HepG2 (cell line): ENCODE measurements at regions not wholly inside any gene's neighbourhood (a gene's known extent, or its start where the extent isn't known, plus 50 kb on each side); places are given as distances from the start of the nearest gene placed in this dataset.

Experiments used
- AGO1 ChIP-seq: fragments of 200-400 bp; formaldehyde crosslinking; IDR thresholded peaks from 2 replicates; pipeline ENCODE4 v1.6.1; 2017; ENCODE audit warnings: mild to moderate bottlenecking, low read depth, low read length, moderate library complexity; ENCODE audit not compliant: poor library complexity, severe bottlenecking
- REPIN1 ChIP-seq: sonication (generic); formaldehyde crosslinking; IDR thresholded peaks from 2 replicates; pipeline ENCODE4 v1.8.0; 2022; ENCODE audit warnings: missing genetic modification reagents, low read depth, mild to moderate bottlenecking, borderline replicate concordance
- RFXAP ChIP-seq: sonication (generic); formaldehyde crosslinking; IDR thresholded peaks from 2 replicates; pipeline ENCODE4 v1.4.0; 2020; ENCODE audit warnings: missing genetic modification reagents, borderline replicate concordance
- SMARCC2 ChIP-seq: fragments of 450-650 bp; IDR thresholded peaks from 2 replicates; pipeline ENCODE4 v1.6.1; 2017; ENCODE audit warnings: antibody characterized with exemption, mild to moderate bottlenecking
- ZNF703 ChIP-seq: sonication (generic); formaldehyde crosslinking; IDR thresholded peaks from 2 replicates; pipeline ENCODE4 v1.5.1; 2020; ENCODE audit warnings: missing genetic modification reagents, mild to moderate bottlenecking, moderate library complexity, borderline replicate concordance
- TF ChIP-seq, protein P1 (sequence below): IDR thresholded peaks from 2 replicates; pipeline ENCODE4 v1.6.1; 2018; ENCODE audit warnings: missing genetic modification reagents, mild to moderate bottlenecking, missing compliant biosample characterization
- TF ChIP-seq, protein P2 (sequence below), 2 experiments: fragments of 450-650 bp in 1 of 2; sonication (generic) in 1 of 2; formaldehyde crosslinking; IDR thresholded peaks; 2 replicates each; pipeline versions ENCODE4 v1.5.0 to v1.8.0; 2020 to 2022; ENCODE audit warnings: mild to moderate bottlenecking in 1 of 2, missing genetic modification reagents in 1 of 2
- TF ChIP-seq, protein P3 (sequence below): sonication (generic); formaldehyde crosslinking; IDR thresholded peaks from 2 replicates; pipeline ENCODE4 v1.5.0; 2020; ENCODE audit warnings: mild to moderate bottlenecking, missing genetic modification reagents, moderate library complexity

DNA sequence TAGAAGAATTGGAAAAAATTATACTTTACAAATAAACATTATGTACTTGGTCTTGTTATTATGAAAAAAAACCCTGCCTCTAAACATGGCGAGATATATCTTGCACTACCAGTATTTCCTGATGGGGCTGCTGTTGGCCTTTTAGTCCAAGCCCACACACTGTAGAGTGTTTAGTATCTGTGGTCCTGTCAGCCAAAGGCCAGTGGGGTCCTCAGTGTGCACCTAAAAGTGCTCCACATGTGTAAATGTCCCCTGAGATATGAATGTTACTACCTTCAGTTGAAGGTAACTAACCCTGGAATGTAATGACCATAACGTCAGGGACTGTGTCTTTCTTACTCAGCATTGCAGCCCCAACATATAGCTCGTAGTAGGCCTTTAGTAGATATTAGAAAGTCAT is 71.1 kb upstream of the HK2 start (continued):
- TF ChIP-seq, protein P1, sequence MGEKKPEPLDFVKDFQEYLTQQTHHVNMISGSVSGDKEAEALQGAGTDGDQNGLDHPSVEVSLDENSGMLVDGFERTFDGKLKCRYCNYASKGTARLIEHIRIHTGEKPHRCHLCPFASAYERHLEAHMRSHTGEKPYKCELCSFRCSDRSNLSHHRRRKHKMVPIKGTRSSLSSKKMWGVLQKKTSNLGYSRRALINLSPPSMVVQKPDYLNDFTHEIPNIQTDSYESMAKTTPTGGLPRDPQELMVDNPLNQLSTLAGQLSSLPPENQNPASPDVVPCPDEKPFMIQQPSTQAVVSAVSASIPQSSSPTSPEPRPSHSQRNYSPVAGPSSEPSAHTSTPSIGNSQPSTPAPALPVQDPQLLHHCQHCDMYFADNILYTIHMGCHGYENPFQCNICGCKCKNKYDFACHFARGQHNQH (CRISPR knock-in tag) = 0 out of 2 replicates have a peak, but pooled peaks have one; percentile 20
- TF ChIP-seq AGO1 (no peak), SMARCC2 (no peak), REPIN1 (CRISPR knock-in tag) (peak; percentile 31; the same call in 1 of the 2 replicates), RFXAP (CRISPR knock-in tag) (no peak), ZNF703 (CRISPR knock-in tag) (no peak)
- TF ChIP-seq, protein P2, sequence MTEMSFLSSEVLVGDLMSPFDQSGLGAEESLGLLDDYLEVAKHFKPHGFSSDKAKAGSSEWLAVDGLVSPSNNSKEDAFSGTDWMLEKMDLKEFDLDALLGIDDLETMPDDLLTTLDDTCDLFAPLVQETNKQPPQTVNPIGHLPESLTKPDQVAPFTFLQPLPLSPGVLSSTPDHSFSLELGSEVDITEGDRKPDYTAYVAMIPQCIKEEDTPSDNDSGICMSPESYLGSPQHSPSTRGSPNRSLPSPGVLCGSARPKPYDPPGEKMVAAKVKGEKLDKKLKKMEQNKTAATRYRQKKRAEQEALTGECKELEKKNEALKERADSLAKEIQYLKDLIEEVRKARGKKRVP (CRISPR knock-in tag; IDR thresholded peaks at IDR 0.05) = 0 out of 4 replicates have a peak, but pooled peaks of 1 of the 2 experiments have one; percentile 1
- TF ChIP-seq, protein P3, sequence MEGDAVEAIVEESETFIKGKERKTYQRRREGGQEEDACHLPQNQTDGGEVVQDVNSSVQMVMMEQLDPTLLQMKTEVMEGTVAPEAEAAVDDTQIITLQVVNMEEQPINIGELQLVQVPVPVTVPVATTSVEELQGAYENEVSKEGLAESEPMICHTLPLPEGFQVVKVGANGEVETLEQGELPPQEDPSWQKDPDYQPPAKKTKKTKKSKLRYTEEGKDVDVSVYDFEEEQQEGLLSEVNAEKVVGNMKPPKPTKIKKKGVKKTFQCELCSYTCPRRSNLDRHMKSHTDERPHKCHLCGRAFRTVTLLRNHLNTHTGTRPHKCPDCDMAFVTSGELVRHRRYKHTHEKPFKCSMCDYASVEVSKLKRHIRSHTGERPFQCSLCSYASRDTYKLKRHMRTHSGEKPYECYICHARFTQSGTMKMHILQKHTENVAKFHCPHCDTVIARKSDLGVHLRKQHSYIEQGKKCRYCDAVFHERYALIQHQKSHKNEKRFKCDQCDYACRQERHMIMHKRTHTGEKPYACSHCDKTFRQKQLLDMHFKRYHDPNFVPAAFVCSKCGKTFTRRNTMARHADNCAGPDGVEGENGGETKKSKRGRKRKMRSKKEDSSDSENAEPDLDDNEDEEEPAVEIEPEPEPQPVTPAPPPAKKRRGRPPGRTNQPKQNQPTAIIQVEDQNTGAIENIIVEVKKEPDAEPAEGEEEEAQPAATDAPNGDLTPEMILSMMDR (CRISPR knock-in tag) = peak; percentile 80
